AG09319 (cell line): ENCODE measurements at regions not wholly inside any gene's neighbourhood (a gene's known extent, or its start where the extent isn't known, plus 50 kb on each side); places are given as distances from the start of the nearest gene placed in this dataset.

ENCODE experiments used
- DNase-seq: peaks from one replicate; pipeline ENCODE4 v3.0.0-alpha.2; 2010; ENCODE audit warnings: low read depth; ENCODE audit errors: extremely low read depth
- CTCF ChIP-seq: IDR thresholded peaks from 2 replicates; pipeline ENCODE4 v1.5.1; 2011; ENCODE audit warnings: low read depth, mild to moderate bottlenecking, inconsistent platforms, low read length, moderate library complexity

- DNase-seq = no peak
- TF ChIP-seq CTCF = no peak
Measured at GRCh38 chr12:24649209-24649608, 299.7 kb downstream of the BCAT1 start.

GRCh38 chr12:24645254-24645653 is 303.6 kb downstream of the BCAT1 start:
- no peak for DNase-seq
- no peak for TF ChIP-seq CTCF

GRCh38 chr12:24643120-24644119 is 305.5 kb downstream of the BCAT1 start:
- no peak for TF ChIP-seq CTCF
- DNase-seq = no peak

GRCh38 chr12:24639641-24640040 is 309.3 kb downstream of the BCAT1 start:
- no peak for DNase-seq
- TF ChIP-seq CTCF = no peak

GRCh38 chr12:24632466-24632865 is 316.4 kb downstream of the BCAT1 start:
- no peak for TF ChIP-seq CTCF
- DNase-seq = no peak

- no peak for TF ChIP-seq CTCF
- no peak for DNase-seq
Measured at GRCh38 chr12:24631676-24632426, 317.1 kb downstream of the BCAT1 start.

GRCh38 chr12:24630856-24631255 is 318.0 kb downstream of the BCAT1 start:
- TF ChIP-seq CTCF = no peak
- DNase-seq = no peak
